GM23338 (cell line): ENCODE measurements at regions not wholly inside any gene's neighbourhood (a gene's known extent, or its start where the extent isn't known, plus 50 kb on each side); places are given as distances from the start of the nearest gene placed in this dataset.

Source experiments
- ATAC-seq: fragments of 200-7000 bp; cut with Tn5 transposase; 3 replicates; pipeline ENCODE4 v1.9.1; 2020
- DNase-seq: peaks from one replicate; pipeline ENCODE4 v3.0.0-alpha.2; 2015; ENCODE audit warnings: low spot score
- H2AFZ ChIP-seq: fragments of 200-600 bp; sonication (generic); 2 replicates; pipeline ENCODE4 v1.8.0; 2016; ENCODE audit warnings: antibody characterized with exemption, mild to moderate bottlenecking, moderate library complexity
- H3F3A ChIP-seq: fragments of 200-600 bp; sonication (generic); replicated peaks from 2 replicates; pipeline ENCODE4 v1.8.0; 2017; ENCODE audit warnings: antibody characterized with exemption, mixed run types, low read depth
- H3K27ac ChIP-seq: fragments of 200-600 bp; sonication (generic); 2 replicates; pipeline ENCODE4 v1.6.1; 2016; ENCODE audit warnings: low read depth
- H3K27me3 ChIP-seq: fragments of 200-600 bp; sonication (generic); 2 replicates; pipeline ENCODE4 v1.8.0; 2016; ENCODE audit warnings: mild to moderate bottlenecking, mixed run types, moderate library complexity; ENCODE audit not compliant: insufficient read depth
- H3K36me3 ChIP-seq: fragments of 200-600 bp; sonication (generic); 2 replicates; pipeline ENCODE4 v1.8.0; 2016; ENCODE audit warnings: mild to moderate bottlenecking; ENCODE audit not compliant: insufficient read depth
- H3K4me1 ChIP-seq: fragments of 200-600 bp; sonication (generic); 2 replicates; pipeline ENCODE4 v1.8.0; 2016; ENCODE audit warnings: mild to moderate bottlenecking, moderate library complexity; ENCODE audit not compliant: insufficient read depth
- H3K4me2 ChIP-seq: fragments of 200-600 bp; sonication (generic); 2 replicates; pipeline ENCODE4 v1.7.1; 2017; ENCODE audit warnings: mixed run types
- H3K4me3 ChIP-seq: fragments of 200-600 bp; sonication (generic); 2 replicates; pipeline ENCODE4 v1.6.1; 2016; ENCODE audit warnings: mixed run types
- H3K79me2 ChIP-seq: fragments of 200-600 bp; sonication (generic); replicated peaks from 2 replicates; pipeline ENCODE4 v1.8.0; 2017; ENCODE audit warnings: mild to moderate bottlenecking; ENCODE audit not compliant: insufficient read depth
- H3K9me2 ChIP-seq: fragments of 200-600 bp; sonication (generic); 2 replicates; pipeline ENCODE4 v1.8.0; 2017; ENCODE audit not compliant: insufficient read depth
- H4K20me1 ChIP-seq: fragments of 200-600 bp; sonication (generic); replicated peaks from 2 replicates; pipeline ENCODE4 v1.8.0; 2017; ENCODE audit warnings: mild to moderate bottlenecking; ENCODE audit not compliant: insufficient read depth
- H3K27ac Mint-ChIP-seq: 2 replicates; pipeline ENCODE4 v1.8.0; 2020; ENCODE audit warnings: inconsistent platforms, mild to moderate bottlenecking, moderate library complexity, mixed read lengths
- H3K27me3 Mint-ChIP-seq: 3 replicates; pipeline ENCODE4 v1.8.0; 2022; ENCODE audit warnings: low read depth, mild to moderate bottlenecking, moderate library complexity, mixed read lengths, inconsistent platforms; ENCODE audit not compliant: insufficient read depth, poor library complexity
- H3K36me3 Mint-ChIP-seq: 3 replicates; pipeline ENCODE4 v1.8.0; 2021; ENCODE audit warnings: low read depth, mild to moderate bottlenecking, inconsistent platforms, moderate library complexity, mixed read lengths
- H3K4me1 Mint-ChIP-seq: 3 replicates; pipeline ENCODE4 v1.8.0; 2020; ENCODE audit warnings: mild to moderate bottlenecking, inconsistent platforms, mixed read lengths
- H3K4me3 Mint-ChIP-seq: 3 replicates; pipeline ENCODE4 v1.8.0; 2021; ENCODE audit warnings: moderate library complexity, mild to moderate bottlenecking, inconsistent platforms, mixed read lengths
- H3K9me3 Mint-ChIP-seq: 3 replicates; pipeline ENCODE4 v1.8.0; 2020; ENCODE audit warnings: moderate library complexity, mild to moderate bottlenecking, inconsistent platforms, mixed read lengths
- CREB1 ChIP-seq: fragments of 250-450 bp; sonication (Bioruptor Pico); IDR thresholded peaks from 2 replicates; pipeline ENCODE4 v1.5.0; 2020; ENCODE audit warnings: low read depth, mild to moderate bottlenecking, moderate library complexity
- POLR2AphosphoS5 ChIP-seq: IDR thresholded peaks from 2 replicates; pipeline ENCODE4 v1.6.1; 2016; ENCODE audit warnings: antibody characterized with exemption, low read depth
- ZNF114 ChIP-seq: fragments of 250-450 bp; sonication (Bioruptor Pico); IDR thresholded peaks from 2 replicates; pipeline ENCODE4 v1.5.0; 2020; ENCODE audit warnings: mild to moderate bottlenecking, moderate library complexity
- TF ChIP-seq, protein P1 (sequence below): fragments of 250-450 bp; sonication (Bioruptor Pico); IDR thresholded peaks from 2 replicates; pipeline ENCODE4 v1.5.0; 2020; ENCODE audit warnings: mild to moderate bottlenecking, moderate library complexity
- TF ChIP-seq, protein P2 (sequence below), 2 experiments: fragments of 200-600 bp in 1 of 2; sonication (generic) in 1 of 2; conservative IDR thresholded peaks; 2 replicates each; pipeline versions ENCODE4 v1.5.1 to v1.6.1; 2016 to 2017; ENCODE audit warnings: antibody characterized with exemption in 2 of 2, low read depth in 2 of 2, mild to moderate bottlenecking in 2 of 2, moderate library complexity in 1 of 2
- TF ChIP-seq, protein P3 (sequence below): IDR thresholded peaks from one replicate; pipeline ENCODE4 v1.6.1; 2018; ENCODE audit warnings: antibody characterized with exemption; ENCODE audit not compliant: unreplicated experiment
- TF ChIP-seq, protein P4 (sequence below): IDR thresholded peaks from 2 replicates; pipeline ENCODE4 v1.6.1; 2016; ENCODE audit warnings: antibody characterized with exemption

DNA sequence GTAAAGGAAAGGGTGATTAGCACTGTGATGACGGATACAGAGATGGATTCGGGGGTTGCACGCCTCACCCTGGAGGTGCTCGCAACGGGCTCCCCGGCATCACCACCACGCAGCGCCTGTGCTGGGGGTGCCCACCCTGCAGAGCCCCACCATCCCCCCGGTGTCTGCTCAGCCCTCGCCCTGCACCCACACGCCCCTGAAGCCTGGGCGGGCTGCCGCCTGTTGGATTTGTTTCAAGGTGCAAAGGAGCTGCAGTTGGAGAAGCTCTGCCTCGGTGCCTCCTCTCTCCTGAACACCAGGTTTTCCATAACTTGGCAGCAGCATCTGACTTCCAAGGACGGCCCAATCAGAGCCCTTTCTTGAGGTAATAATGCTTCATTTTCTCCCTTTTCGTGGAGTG lies 106.1 kb upstream of the TMEM132D start:
- no peak for DNase-seq

More for the DNA sequence above, 106.1 kb upstream of the TMEM132D start:
- H3K9me3 Mint-ChIP-seq, result peaks cover 54% of the 10 kb centered on the region
- peaks cover 2% of the 10 kb centered on the region for H3K27me3 Mint-ChIP-seq
- TF ChIP-seq ZNF114, result no peak
- TF ChIP-seq, protein P1, sequence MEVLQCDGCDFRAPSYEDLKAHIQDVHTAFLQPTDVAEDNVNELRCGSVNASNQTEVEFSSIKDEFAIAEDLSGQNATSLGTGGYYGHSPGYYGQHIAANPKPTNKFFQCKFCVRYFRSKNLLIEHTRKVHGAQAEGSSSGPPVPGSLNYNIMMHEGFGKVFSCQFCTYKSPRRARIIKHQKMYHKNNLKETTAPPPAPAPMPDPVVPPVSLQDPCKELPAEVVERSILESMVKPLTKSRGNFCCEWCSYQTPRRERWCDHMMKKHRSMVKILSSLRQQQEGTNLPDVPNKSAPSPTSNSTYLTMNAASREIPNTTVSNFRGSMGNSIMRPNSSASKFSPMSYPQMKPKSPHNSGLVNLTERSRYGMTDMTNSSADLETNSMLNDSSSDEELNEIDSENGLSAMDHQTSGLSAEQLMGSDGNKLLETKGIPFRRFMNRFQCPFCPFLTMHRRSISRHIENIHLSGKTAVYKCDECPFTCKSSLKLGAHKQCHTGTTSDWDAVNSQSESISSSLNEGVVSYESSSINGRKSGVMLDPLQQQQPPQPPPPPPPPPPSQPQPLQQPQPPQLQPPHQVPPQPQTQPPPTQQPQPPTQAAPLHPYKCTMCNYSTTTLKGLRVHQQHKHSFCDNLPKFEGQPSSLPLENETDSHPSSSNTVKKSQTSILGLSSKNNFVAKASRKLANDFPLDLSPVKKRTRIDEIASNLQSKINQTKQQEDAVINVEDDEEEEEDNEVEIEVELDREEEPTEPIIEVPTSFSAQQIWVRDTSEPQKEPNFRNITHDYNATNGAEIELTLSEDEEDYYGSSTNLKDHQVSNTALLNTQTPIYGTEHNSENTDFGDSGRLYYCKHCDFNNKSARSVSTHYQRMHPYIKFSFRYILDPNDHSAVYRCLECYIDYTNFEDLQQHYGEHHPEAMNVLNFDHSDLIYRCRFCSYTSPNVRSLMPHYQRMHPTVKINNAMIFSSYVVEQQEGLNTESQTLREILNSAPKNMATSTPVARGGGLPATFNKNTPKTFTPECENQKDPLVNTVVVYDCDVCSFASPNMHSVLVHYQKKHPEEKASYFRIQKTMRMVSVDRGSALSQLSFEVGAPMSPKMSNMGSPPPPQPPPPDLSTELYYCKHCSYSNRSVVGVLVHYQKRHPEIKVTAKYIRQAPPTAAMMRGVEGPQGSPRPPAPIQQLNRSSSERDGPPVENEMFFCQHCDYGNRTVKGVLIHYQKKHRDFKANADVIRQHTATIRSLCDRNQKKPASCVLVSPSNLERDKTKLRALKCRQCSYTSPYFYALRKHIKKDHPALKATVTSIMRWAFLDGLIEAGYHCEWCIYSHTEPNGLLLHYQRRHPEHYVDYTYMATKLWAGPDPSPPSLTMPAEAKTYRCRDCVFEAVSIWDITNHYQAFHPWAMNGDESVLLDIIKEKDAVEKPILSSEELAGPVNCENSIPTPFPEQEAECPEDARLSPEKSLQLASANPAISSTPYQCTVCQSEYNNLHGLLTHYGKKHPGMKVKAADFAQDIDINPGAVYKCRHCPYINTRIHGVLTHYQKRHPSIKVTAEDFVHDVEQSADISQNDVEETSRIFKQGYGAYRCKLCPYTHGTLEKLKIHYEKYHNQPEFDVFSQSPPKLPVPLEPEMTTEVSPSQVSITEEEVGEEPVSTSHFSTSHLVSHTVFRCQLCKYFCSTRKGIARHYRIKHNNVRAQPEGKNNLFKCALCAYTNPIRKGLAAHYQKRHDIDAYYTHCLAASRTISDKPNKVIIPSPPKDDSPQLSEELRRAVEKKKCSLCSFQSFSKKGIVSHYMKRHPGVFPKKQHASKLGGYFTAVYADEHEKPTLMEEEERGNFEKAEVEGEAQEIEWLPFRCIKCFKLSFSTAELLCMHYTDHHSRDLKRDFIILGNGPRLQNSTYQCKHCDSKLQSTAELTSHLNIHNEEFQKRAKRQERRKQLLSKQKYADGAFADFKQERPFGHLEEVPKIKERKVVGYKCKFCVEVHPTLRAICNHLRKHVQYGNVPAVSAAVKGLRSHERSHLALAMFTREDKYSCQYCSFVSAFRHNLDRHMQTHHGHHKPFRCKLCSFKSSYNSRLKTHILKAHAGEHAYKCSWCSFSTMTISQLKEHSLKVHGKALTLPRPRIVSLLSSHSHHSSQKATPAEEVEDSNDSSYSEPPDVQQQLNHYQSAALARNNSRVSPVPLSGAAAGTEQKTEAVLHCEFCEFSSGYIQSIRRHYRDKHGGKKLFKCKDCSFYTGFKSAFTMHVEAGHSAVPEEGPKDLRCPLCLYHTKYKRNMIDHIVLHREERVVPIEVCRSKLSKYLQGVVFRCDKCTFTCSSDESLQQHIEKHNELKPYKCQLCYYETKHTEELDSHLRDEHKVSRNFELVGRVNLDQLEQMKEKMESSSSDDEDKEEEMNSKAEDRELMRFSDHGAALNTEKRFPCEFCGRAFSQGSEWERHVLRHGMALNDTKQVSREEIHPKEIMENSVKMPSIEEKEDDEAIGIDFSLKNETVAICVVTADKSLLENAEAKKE (CRISPR knock-in tag), result no peak
- TF ChIP-seq, protein P2, sequence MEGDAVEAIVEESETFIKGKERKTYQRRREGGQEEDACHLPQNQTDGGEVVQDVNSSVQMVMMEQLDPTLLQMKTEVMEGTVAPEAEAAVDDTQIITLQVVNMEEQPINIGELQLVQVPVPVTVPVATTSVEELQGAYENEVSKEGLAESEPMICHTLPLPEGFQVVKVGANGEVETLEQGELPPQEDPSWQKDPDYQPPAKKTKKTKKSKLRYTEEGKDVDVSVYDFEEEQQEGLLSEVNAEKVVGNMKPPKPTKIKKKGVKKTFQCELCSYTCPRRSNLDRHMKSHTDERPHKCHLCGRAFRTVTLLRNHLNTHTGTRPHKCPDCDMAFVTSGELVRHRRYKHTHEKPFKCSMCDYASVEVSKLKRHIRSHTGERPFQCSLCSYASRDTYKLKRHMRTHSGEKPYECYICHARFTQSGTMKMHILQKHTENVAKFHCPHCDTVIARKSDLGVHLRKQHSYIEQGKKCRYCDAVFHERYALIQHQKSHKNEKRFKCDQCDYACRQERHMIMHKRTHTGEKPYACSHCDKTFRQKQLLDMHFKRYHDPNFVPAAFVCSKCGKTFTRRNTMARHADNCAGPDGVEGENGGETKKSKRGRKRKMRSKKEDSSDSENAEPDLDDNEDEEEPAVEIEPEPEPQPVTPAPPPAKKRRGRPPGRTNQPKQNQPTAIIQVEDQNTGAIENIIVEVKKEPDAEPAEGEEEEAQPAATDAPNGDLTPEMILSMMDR (conservative IDR thresholded peaks at IDR 0.05; ENCODE audit: low read depth in 2 of 2), result no peak
- TF ChIP-seq, protein P3, sequence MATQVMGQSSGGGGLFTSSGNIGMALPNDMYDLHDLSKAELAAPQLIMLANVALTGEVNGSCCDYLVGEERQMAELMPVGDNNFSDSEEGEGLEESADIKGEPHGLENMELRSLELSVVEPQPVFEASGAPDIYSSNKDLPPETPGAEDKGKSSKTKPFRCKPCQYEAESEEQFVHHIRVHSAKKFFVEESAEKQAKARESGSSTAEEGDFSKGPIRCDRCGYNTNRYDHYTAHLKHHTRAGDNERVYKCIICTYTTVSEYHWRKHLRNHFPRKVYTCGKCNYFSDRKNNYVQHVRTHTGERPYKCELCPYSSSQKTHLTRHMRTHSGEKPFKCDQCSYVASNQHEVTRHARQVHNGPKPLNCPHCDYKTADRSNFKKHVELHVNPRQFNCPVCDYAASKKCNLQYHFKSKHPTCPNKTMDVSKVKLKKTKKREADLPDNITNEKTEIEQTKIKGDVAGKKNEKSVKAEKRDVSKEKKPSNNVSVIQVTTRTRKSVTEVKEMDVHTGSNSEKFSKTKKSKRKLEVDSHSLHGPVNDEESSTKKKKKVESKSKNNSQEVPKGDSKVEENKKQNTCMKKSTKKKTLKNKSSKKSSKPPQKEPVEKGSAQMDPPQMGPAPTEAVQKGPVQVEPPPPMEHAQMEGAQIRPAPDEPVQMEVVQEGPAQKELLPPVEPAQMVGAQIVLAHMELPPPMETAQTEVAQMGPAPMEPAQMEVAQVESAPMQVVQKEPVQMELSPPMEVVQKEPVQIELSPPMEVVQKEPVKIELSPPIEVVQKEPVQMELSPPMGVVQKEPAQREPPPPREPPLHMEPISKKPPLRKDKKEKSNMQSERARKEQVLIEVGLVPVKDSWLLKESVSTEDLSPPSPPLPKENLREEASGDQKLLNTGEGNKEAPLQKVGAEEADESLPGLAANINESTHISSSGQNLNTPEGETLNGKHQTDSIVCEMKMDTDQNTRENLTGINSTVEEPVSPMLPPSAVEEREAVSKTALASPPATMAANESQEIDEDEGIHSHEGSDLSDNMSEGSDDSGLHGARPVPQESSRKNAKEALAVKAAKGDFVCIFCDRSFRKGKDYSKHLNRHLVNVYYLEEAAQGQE, result no peak
- TF ChIP-seq POLR2AphosphoS5, result no peak
- no peak for TF ChIP-seq CREB1
- TF ChIP-seq, protein P4, sequence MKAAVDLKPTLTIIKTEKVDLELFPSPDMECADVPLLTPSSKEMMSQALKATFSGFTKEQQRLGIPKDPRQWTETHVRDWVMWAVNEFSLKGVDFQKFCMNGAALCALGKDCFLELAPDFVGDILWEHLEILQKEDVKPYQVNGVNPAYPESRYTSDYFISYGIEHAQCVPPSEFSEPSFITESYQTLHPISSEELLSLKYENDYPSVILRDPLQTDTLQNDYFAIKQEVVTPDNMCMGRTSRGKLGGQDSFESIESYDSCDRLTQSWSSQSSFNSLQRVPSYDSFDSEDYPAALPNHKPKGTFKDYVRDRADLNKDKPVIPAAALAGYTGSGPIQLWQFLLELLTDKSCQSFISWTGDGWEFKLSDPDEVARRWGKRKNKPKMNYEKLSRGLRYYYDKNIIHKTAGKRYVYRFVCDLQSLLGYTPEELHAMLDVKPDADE, result no peak
- H3K27ac ChIP-seq, result no peak overlapping the region
- no peak overlapping the region for H2AFZ ChIP-seq
- H3K9me2 ChIP-seq, result no peaks in the 10 kb centered on the region
- H3K27me3 ChIP-seq, result peaks cover 8% of the 10 kb centered on the region
- H3F3A ChIP-seq, result no peaks in the 10 kb centered on the region
- H3K4me1 ChIP-seq, result no peaks in the 10 kb centered on the region
- peaks cover 36% of the 10 kb centered on the region for H3K36me3 Mint-ChIP-seq
- peaks cover 3% of the 10 kb centered on the region; the same call in 1 of the 2 replicates for H3K36me3 ChIP-seq
- no peak for ATAC-seq
- no peaks in the 10 kb centered on the region for H4K20me1 ChIP-seq
- no peak overlapping the region for H3K27ac Mint-ChIP-seq
- no peak overlapping the region for H3K4me2 ChIP-seq
- H3K4me1 Mint-ChIP-seq, result no peaks in the 10 kb centered on the region
- no peaks in the 10 kb centered on the region for H3K79me2 ChIP-seq
- no peak overlapping the region for H3K4me3 Mint-ChIP-seq
- no peak overlapping the region for H3K4me3 ChIP-seq
